Mucosa of descending colon (tissue), 3 donors: ENCODE measurements at regions not wholly inside any gene's neighbourhood (a gene's known extent, or its start where the extent isn't known, plus 50 kb on each side); places are given as distances from the start of the nearest gene placed in this dataset.

ENCODE experiments used
- ATAC-seq: fragments of 200-7000 bp; cut with Tn5 transposase; one replicate; pipeline ENCODE4 v1.9.1; 2020; ENCODE audit warnings: mild to moderate bottlenecking, moderate library complexity
- DNase-seq, 3 donors: peaks; one replicate each; pipeline ENCODE4 v3.0.0-alpha.2; 2020
- H3K36me3 ChIP-seq: fragments of 200-600 bp; one replicate; pipeline ENCODE4 v1.8.0; 2021; ENCODE audit warnings: low read depth, mild to moderate bottlenecking
- H3K4me1 ChIP-seq: fragments of 200-600 bp; one replicate; pipeline ENCODE4 v1.8.0; 2021; ENCODE audit warnings: low read depth, mild to moderate bottlenecking
- H3K4me3 ChIP-seq: fragments of 200-600 bp; one replicate; pipeline ENCODE4 v1.8.0; 2021; ENCODE audit warnings: mild to moderate bottlenecking
- H3K9me3 ChIP-seq: fragments of 200-600 bp; one replicate; pipeline ENCODE4 v1.8.0; 2021; ENCODE audit warnings: mild to moderate bottlenecking
- intact Hi-C, 2 donors: fragments of 100-400 bp; cut with DNase I in 1 of 2; cut with micrococcal nuclease in 1 of 2; formaldehyde crosslinking; loops; one replicate each; pipeline versions ENCODE4 v1.11.0 to v1.11.1; 2022; cut with DNase I, micrococcal nuclease
- TF ChIP-seq, protein P1 (sequence below): fragments of 200-600 bp; IDR thresholded peaks from one replicate; pipeline ENCODE4 v1.8.0; 2022; ENCODE audit warnings: antibody characterized with exemption, mild to moderate bottlenecking
- donor health status: DM: no; HTN: no; CAD: no; lungs with moderate emphysema.
- donor health status: DM: no; HTN: no; CAD: no.
- donor health status: DM: no; HTN: yes; CAD: no.

DNA sequence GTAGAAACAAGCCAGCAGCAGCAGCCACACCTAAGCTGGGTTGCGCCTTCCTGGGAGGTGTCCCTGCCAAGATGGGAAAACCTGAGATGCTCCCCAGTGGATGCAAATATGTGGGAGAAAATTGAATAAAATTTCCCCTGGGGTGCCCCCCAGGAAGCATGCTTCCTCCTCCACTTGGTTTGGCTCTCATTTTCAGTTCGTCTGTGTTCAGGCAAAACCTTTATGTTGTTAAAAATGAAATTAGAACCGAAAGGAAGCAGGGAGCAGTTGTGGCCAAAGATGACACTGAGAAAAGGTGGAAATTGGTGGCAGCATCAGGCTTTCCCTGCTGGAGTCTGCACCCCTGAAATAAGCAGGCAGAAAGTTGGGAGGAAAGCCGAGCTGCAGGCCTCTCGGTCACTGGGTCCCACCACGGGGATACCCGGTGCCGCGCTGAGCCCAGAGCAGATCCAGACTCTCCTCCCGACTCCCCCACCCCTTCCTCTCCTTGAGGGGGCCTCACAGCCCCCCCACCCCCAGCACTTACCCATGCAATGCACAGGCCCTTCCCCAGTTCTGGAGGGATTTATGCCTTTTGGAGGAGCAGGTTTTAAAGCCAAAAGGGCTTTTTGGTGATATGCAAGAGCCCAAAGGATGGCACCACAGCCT lies 267.7 kb upstream of the SPRED2 start:
- TF ChIP-seq, protein P1, sequence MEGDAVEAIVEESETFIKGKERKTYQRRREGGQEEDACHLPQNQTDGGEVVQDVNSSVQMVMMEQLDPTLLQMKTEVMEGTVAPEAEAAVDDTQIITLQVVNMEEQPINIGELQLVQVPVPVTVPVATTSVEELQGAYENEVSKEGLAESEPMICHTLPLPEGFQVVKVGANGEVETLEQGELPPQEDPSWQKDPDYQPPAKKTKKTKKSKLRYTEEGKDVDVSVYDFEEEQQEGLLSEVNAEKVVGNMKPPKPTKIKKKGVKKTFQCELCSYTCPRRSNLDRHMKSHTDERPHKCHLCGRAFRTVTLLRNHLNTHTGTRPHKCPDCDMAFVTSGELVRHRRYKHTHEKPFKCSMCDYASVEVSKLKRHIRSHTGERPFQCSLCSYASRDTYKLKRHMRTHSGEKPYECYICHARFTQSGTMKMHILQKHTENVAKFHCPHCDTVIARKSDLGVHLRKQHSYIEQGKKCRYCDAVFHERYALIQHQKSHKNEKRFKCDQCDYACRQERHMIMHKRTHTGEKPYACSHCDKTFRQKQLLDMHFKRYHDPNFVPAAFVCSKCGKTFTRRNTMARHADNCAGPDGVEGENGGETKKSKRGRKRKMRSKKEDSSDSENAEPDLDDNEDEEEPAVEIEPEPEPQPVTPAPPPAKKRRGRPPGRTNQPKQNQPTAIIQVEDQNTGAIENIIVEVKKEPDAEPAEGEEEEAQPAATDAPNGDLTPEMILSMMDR = no peak
- H3K4me1 ChIP-seq = no peaks in the 10 kb centered on the region
- ATAC-seq (no peak), DNase-seq (no peak)
- H3K9me3 ChIP-seq = no peaks in the 10 kb centered on the region
- H3K4me3 ChIP-seq = no peak overlapping the region
- intact Hi-C loops = no loop called here
- no peaks in the 10 kb centered on the region for H3K36me3 ChIP-seq

DNA sequence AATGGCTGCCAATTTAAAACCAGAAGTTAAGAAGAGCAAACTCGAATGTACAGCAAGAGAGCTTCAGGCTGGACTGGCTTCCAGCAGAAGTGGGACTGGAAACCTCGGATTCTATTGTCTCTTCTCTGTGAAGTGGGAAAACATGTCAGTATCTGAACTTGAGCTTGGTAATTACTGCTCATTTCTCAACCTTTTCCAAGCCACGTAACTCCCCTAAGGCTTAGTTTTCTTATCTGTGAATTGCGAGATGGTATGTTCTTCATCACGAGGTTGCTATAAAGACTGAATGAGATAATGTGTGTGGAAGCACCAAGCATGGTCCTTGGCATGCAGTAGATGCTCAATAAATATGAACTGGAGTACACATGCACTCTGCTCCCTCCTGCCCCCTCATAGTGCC lies 259.4 kb upstream of the SPRED2 start:
- intact Hi-C loops = no loop called here
- H3K36me3 ChIP-seq = no peaks in the 10 kb centered on the region
- ATAC-seq (no peak), DNase-seq (no peak)
- no peak overlapping the region for H3K4me3 ChIP-seq
- H3K4me1 ChIP-seq = no peaks in the 10 kb centered on the region
- TF ChIP-seq, protein P1 = no peak
- no peaks in the 10 kb centered on the region for H3K9me3 ChIP-seq

DNA sequence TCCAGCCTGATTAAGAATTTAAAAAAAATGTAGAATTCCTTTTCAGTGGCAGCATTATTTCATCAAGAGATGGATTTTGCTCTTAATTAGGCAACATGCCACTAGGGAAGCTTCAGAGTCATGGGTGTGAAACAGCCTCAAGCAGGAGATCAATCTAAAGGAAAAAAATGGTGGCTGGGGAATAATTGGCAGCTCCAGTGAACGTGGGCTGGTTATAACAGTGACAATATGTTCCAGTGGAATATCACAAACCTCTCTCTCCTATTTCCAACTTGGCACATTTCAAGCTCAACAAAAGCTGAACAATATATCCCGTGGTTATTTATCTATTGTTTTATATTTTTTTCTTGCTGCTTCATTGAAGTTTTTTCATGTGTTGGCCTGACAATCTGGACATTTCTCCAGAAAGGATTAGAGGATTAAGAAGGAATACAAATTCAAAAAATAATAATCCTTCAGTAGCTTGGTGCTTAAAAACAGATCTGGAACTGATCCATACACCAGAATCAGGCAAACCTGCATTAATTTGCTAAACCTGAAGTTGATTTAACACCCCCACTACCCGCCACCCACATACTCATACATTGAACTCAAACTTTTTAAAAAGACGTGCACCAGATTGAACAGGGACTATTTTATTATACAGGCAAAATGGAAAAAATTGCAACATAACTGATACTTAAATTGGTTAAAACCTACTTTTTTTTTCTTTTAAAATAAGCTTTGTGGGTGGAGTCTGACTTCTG lies 255.9 kb upstream of the SPRED2 start:
- H3K36me3 ChIP-seq = no peaks in the 10 kb centered on the region
- TF ChIP-seq, protein P1 = no peak
- DNase-seq (no peak), ATAC-seq (no peak)
- H3K4me1 ChIP-seq = no peaks in the 10 kb centered on the region
- no peak overlapping the region for H3K4me3 ChIP-seq
- intact Hi-C loops = no loop called here
- no peaks in the 10 kb centered on the region for H3K9me3 ChIP-seq

- TF ChIP-seq, protein P1 = no peak
- no peak for DNase-seq
- intact Hi-C loops = no loop called here
These were observed 255.2 kb upstream of the SPRED2 start for GRCh38 chr2:65687614-65688013.

GRCh38 chr2:65686928-65687521 lies 254.6 kb upstream of the SPRED2 start:
- DNase-seq = no peak

More at GRCh38 chr2:65687614-65688013, 255.2 kb upstream of the SPRED2 start:
- Histone ChIP-seq H3K4me3 (no peak overlapping the region), H3K9me3 (no peaks in the 10 kb centered on the region), H3K36me3 (no peaks in the 10 kb centered on the region), H3K4me1 (no peaks in the 10 kb centered on the region)
- ATAC-seq = no peak

More at GRCh38 chr2:65686928-65687521, 254.6 kb upstream of the SPRED2 start:
- Histone ChIP-seq H3K4me3 (no peak overlapping the region), H3K9me3 (no peaks in the 10 kb centered on the region), H3K4me1 (no peaks in the 10 kb centered on the region), H3K36me3 (no peaks in the 10 kb centered on the region)
- no peak for ATAC-seq
- intact Hi-C loops = no loop called here
- TF ChIP-seq, protein P1 = no peak
